GM04503 (cell line): ENCODE measurements at regions not wholly inside any gene's neighbourhood (a gene's known extent, or its start where the extent isn't known, plus 50 kb on each side); places are given as distances from the start of the nearest gene placed in this dataset.

Experiments used
- DNase-seq: peaks from one replicate; pipeline ENCODE4 v3.0.0-alpha.2; 2012; ENCODE audit warnings: low read depth

GRCh38 chr5:174596429-174596828 is 128.0 kb upstream of the MSX2 start:
- no peak for DNase-seq

- DNase-seq, result no peak
Observed at GRCh38 chr5:174599992-174600391, 124.4 kb upstream of the MSX2 start.

- no peak for DNase-seq
Observed at GRCh38 chr5:174601946-174602345, 122.4 kb upstream of the MSX2 start.

GRCh38 chr5:174606153-174606552 is 118.2 kb upstream of the MSX2 start:
- DNase-seq, result no peak

GRCh38 chr5:174606646-174607045 is 117.7 kb upstream of the MSX2 start:
- no peak for DNase-seq

GRCh38 chr5:174607205-174607604 is 117.2 kb upstream of the MSX2 start:
- DNase-seq, result no peak

- no peak for DNase-seq
Observed at GRCh38 chr5:174607916-174608315, 116.5 kb upstream of the MSX2 start.

- DNase-seq, result no peak
Observed at GRCh38 chr5:174608631-174609097, 115.7 kb upstream of the MSX2 start.

- DNase-seq, result no peak
Observed at GRCh38 chr5:174609116-174609515, 115.3 kb upstream of the MSX2 start.

GRCh38 chr5:174610968-174611367 is 113.4 kb upstream of the MSX2 start:
- no peak for DNase-seq

GRCh38 chr5:174612686-174613085 is 111.7 kb upstream of the MSX2 start:
- DNase-seq, result no peak

- DNase-seq, result no peak
Observed at GRCh38 chr5:174614500-174615135, 109.8 kb upstream of the MSX2 start.

- DNase-seq, result no peak
Observed at GRCh38 chr5:174616036-174616435, 108.3 kb upstream of the MSX2 start.

- DNase-seq, result no peak
Observed at GRCh38 chr5:174617285-174617684, 107.1 kb upstream of the MSX2 start.

GRCh38 chr5:174617910-174618309 is 106.5 kb upstream of the MSX2 start:
- no peak for DNase-seq

GRCh38 chr5:174618589-174618988 is 105.8 kb upstream of the MSX2 start:
- DNase-seq, result no peak

GRCh38 chr5:174622067-174622466 is 102.3 kb upstream of the MSX2 start:
- no peak for DNase-seq

GRCh38 chr5:174623018-174623417 is 101.4 kb upstream of the MSX2 start:
- no peak for DNase-seq

GRCh38 chr5:174623433-174624019 is 100.9 kb upstream of the MSX2 start:
- DNase-seq, result no peak

GRCh38 chr5:174624733-174625522 is 99.5 kb upstream of the MSX2 start:
- no peak for DNase-seq

GRCh38 chr5:174625591-174626350 is 98.6 kb upstream of the MSX2 start:
- DNase-seq, result no peak

- no peak for DNase-seq
Observed at GRCh38 chr5:174626369-174626920, 97.9 kb upstream of the MSX2 start.
